ENCODE measurements at regions not wholly inside any gene's neighbourhood (a gene's known extent, or its start where the extent isn't known, plus 50 kb on each side); places are given as distances from the start of the nearest gene placed in this dataset.

DNA sequence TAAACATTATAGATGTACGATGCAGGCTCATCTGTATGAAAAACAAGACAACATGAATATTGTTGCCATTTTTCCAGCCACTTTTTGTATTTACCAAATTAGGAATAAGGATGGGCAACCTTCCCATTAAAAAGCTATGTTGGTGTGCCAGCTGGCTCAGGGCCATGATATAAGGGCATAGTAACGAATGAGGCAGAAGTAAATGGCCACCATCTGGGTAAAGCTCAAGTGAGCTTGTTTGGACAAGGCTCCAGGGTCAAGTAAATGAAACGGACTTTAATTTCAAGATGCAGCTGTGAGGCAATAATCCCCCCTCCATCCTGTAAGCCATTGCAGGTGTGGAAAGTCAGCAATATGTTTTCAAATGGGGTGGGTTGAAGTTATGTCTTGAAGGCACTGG lies 930.9 kb upstream of the CDH8 start:
- no peak overlapping the region for H3K9ac ChIP-seq (ENCODE audit: control insufficient read depth, extremely low read depth, insufficient read depth, low read length)
- no peaks in the 10 kb centered on the region for H4K20me1 ChIP-seq (ENCODE audit: control insufficient read depth, extremely low read depth, insufficient read depth, low read length)
- no peak overlapping the region for H3K4me3 ChIP-seq (ENCODE audit: control insufficient read depth in 2 of 3, extremely low read depth in 1 of 3, insufficient read depth in 2 of 3, low read depth in 1 of 3, low read length in 3 of 3)
- H3K4me1 ChIP-seq (ENCODE audit: control insufficient read depth, extremely low read depth, insufficient read depth, low read length) = no peaks in the 10 kb centered on the region
- dilution Hi-C loops (cut with MboI; ENCODE audit: extremely low pct_ligation_motif_present, low sequenced_read_pairs) = no loop called here
- H3K9me1 ChIP-seq (ENCODE audit: control insufficient read depth, extremely low read depth, insufficient read depth, low read length) = no peaks in the 10 kb centered on the region
- peaks cover 1% of the 10 kb centered on the region for H3K9me3 ChIP-seq (ENCODE audit: control insufficient read depth, low read depth, low read length)
- FAIRE-seq = no peak
- no peak overlapping the region for H3K4me2 ChIP-seq (ENCODE audit: control insufficient read depth, extremely low read depth, insufficient read depth, low read depth, low read length)
- no peaks in the 10 kb centered on the region for H3K36me3 ChIP-seq (ENCODE audit: control insufficient read depth in 2 of 2, extremely low read depth in 1 of 2, insufficient read depth in 2 of 2, low read length in 2 of 2)
- no peaks in the 10 kb centered on the region for H3K79me2 ChIP-seq (ENCODE audit: control insufficient read depth, insufficient read depth, low read length)
- H3K27me3 ChIP-seq (ENCODE audit: control insufficient read depth, extremely low read depth, insufficient read depth, low read length) = no peaks in the 10 kb centered on the region
- peak overlapping the region; percentile 28 for H3K27ac ChIP-seq (ENCODE audit: control insufficient read depth, insufficient read depth, low read length)
- DNase-seq (ENCODE audit: low read depth, low spot score) = no peak
- H2AFZ ChIP-seq (ENCODE audit: control insufficient read depth, low read length) = no peak overlapping the region
- TF ChIP-seq, protein P1, sequence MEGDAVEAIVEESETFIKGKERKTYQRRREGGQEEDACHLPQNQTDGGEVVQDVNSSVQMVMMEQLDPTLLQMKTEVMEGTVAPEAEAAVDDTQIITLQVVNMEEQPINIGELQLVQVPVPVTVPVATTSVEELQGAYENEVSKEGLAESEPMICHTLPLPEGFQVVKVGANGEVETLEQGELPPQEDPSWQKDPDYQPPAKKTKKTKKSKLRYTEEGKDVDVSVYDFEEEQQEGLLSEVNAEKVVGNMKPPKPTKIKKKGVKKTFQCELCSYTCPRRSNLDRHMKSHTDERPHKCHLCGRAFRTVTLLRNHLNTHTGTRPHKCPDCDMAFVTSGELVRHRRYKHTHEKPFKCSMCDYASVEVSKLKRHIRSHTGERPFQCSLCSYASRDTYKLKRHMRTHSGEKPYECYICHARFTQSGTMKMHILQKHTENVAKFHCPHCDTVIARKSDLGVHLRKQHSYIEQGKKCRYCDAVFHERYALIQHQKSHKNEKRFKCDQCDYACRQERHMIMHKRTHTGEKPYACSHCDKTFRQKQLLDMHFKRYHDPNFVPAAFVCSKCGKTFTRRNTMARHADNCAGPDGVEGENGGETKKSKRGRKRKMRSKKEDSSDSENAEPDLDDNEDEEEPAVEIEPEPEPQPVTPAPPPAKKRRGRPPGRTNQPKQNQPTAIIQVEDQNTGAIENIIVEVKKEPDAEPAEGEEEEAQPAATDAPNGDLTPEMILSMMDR (optimal IDR thresholded peaks at IDR 0.05 in 1 of 3, IDR thresholded peaks at IDR 0.05 in 1 of 3, conservative IDR thresholded peaks at IDR 0.05 in 1 of 3; ENCODE audit: extremely low read depth in 1 of 3, insufficient read depth in 2 of 3, low read length in 3 of 3) = no peak
- no peak for TF ChIP-seq EZH2 (IDR thresholded peaks at IDR 0.05; ENCODE audit: low read length)

DNA sequence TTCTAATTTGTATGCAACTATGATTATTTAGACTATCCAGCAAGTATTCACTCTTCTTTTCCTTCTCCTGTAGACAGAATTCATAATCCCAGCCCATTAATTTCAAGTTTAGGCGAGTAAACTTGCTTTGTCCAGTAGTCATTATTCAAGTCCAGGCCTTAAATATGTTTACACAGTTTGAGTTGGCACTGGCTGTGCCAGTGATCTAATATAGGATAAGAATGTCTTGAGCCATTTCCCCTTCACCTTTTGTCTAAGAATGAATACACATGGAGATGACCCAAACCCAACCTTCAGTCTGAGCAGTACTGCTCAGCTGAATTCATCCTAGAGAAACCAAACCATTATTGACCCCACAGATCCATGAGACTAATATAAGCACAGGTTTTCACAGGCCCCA lies 930.4 kb upstream of the CDH8 start:
- Histone ChIP-seq H3K9ac (ENCODE audit: control insufficient read depth, extremely low read depth, insufficient read depth, low read length) (no peak overlapping the region), H3K4me2 (ENCODE audit: control insufficient read depth, extremely low read depth, insufficient read depth, low read depth, low read length) (no peak overlapping the region), H3K27ac (ENCODE audit: control insufficient read depth, insufficient read depth, low read length) (no peak overlapping the region), H4K20me1 (ENCODE audit: control insufficient read depth, extremely low read depth, insufficient read depth, low read length) (no peaks in the 10 kb centered on the region), H3K4me3 (ENCODE audit: control insufficient read depth in 2 of 3, extremely low read depth in 1 of 3, insufficient read depth in 2 of 3, low read depth in 1 of 3, low read length in 3 of 3) (no peak overlapping the region), H3K9me1 (ENCODE audit: control insufficient read depth, extremely low read depth, insufficient read depth, low read length) (no peaks in the 10 kb centered on the region), H3K27me3 (ENCODE audit: control insufficient read depth, extremely low read depth, insufficient read depth, low read length) (no peaks in the 10 kb centered on the region), H2AFZ (ENCODE audit: control insufficient read depth, low read length) (no peak overlapping the region), H3K36me3 (ENCODE audit: control insufficient read depth in 2 of 2, extremely low read depth in 1 of 2, insufficient read depth in 2 of 2, low read length in 2 of 2) (no peaks in the 10 kb centered on the region), H3K79me2 (ENCODE audit: control insufficient read depth, insufficient read depth, low read length) (no peaks in the 10 kb centered on the region), H3K4me1 (ENCODE audit: control insufficient read depth, extremely low read depth, insufficient read depth, low read length) (no peaks in the 10 kb centered on the region), H3K9me3 (ENCODE audit: control insufficient read depth, low read depth, low read length) (peaks cover 1% of the 10 kb centered on the region)
- FAIRE-seq (no peak), DNase-seq (ENCODE audit: low read depth, low spot score) (no peak)
- dilution Hi-C loops (cut with MboI; ENCODE audit: extremely low pct_ligation_motif_present, low sequenced_read_pairs) = no loop called here
- TF ChIP-seq, protein P1 (optimal IDR thresholded peaks at IDR 0.05 in 1 of 3, IDR thresholded peaks at IDR 0.05 in 1 of 3, conservative IDR thresholded peaks at IDR 0.05 in 1 of 3; ENCODE audit: extremely low read depth in 1 of 3, insufficient read depth in 2 of 3, low read length in 3 of 3) = no peak
- no peak for TF ChIP-seq EZH2 (IDR thresholded peaks at IDR 0.05; ENCODE audit: low read length)

Data from keratinocyte (primary cell).